ENCODE measurements at regions not wholly inside any gene's neighbourhood (a gene's known extent, or its start where the extent isn't known, plus 50 kb on each side); places are given as distances from the start of the nearest gene placed in this dataset.

GRCh38 chr12:127035011-127035879 is 1231.7 kb upstream of the TMEM132C start:
- no peak overlapping the region for H2BK5ac ChIP-seq (ENCODE audit: low read depth, low read length)
- H2AK5ac ChIP-seq (ENCODE audit: low read depth, low read length), result no peak overlapping the region
- no peak overlapping the region for H3K4me3 ChIP-seq (ENCODE audit: extremely low read depth in 1 of 4, insufficient read depth in 2 of 4, low read depth in 3 of 4, low read length in 4 of 4)
- H2BK20ac ChIP-seq (ENCODE audit: low read length), result no peak overlapping the region
- no peak overlapping the region for H3K56ac ChIP-seq (replicated peaks; ENCODE audit: insufficient read length, low read depth, low read length)
- H3K79me1 ChIP-seq (ENCODE audit: low read depth, low read length), result no peaks in the 10 kb centered on the region
- CTCF ChIA-PET (ENCODE audit: partially characterized antibody), result no interaction called here
- no peak overlapping the region for H2BK12ac ChIP-seq (ENCODE audit: low read depth, low read length)
- H2BK120ac ChIP-seq (replicated peaks; ENCODE audit: low read depth, low read length), result no peak overlapping the region
- no peak overlapping the region for H3K18ac ChIP-seq (ENCODE audit: extremely low read depth, low read length)
- H3K4ac ChIP-seq (replicated peaks; ENCODE audit: insufficient read length, low read depth, low read length), result no peak overlapping the region
- no peaks in the 10 kb centered on the region for H3K9me3 ChIP-seq (ENCODE audit: insufficient read depth in 2 of 2, low read depth in 1 of 2, low read length in 1 of 2)
- H3K9ac ChIP-seq (replicated peaks in 1 of 4; ENCODE audit: extremely low read depth in 1 of 4, low read depth in 3 of 4, low read length in 3 of 4), result no peak overlapping the region
- no peaks in the 10 kb centered on the region for H3K36me3 ChIP-seq (ENCODE audit: control insufficient read depth in 2 of 4, insufficient read depth in 4 of 4, low read length in 3 of 4)
- FAIRE-seq, result no peak
- no peaks in the 10 kb centered on the region for H3K27me3 ChIP-seq (replicated peaks in 1 of 4; ENCODE audit: control insufficient read depth in 3 of 4, extremely low read depth in 1 of 4, insufficient read depth in 3 of 4, low read length in 3 of 4)
- no peak overlapping the region for H2BK15ac ChIP-seq (ENCODE audit: low read length)
- peaks cover 0 to 2% (median 0%) of the 10 kb centered on the region in 4 experiments; a peak in 1 of 7 replicates for H3K4me1 ChIP-seq (replicated peaks in 1 of 4; ENCODE audit: control insufficient read depth in 3 of 4, insufficient read depth in 4 of 4, low read length in 3 of 4)
- POLR2A ChIA-PET (ENCODE audit: partially characterized antibody), result interaction anchor here (1.0 kb wide), 1 partner anchor 9 kb away, joined by 3 read pairs; no protein-coding TSS in a partner anchor
- H3K27ac ChIP-seq (ENCODE audit: low read depth, low read length), result no peak overlapping the region
- H4K20me1 ChIP-seq (replicated peaks in 1 of 2; ENCODE audit: control insufficient read depth in 1 of 2, insufficient read depth in 2 of 2, low read length in 2 of 2), result no peaks in the 10 kb centered on the region
- WGBS, 2 experiments (ENCODE audit: extremely low coverage in 1 of 2, insufficient coverage in 1 of 2, insufficient read length in 1 of 2, insufficient replicate concordance in 2 of 2, low coverage in 1 of 2, low lambda C conversion rate in 2 of 2, missing lambda C conversion rate in 1 of 2), result 96% methylated on average over 11 of the region's 11 CpGs; no CpG with 5 or more reads in 1 of the 2 experiments
- no peak for TF ChIP-seq ATF3 (IDR thresholded peaks at IDR 0.05; ENCODE audit: insufficient read depth, low read depth, low read length)
- no peak for TF ChIP-seq POLR2AphosphoS5 (IDR thresholded peaks at IDR 0.05; ENCODE audit: low read depth, low read length)
- no peak for TF ChIP-seq EZH2 (IDR thresholded peaks at IDR 0.05; ENCODE audit: low read depth, low read length, severe bottlenecking)
- no peak for TF ChIP-seq ASH2L (IDR thresholded peaks at IDR 0.05; ENCODE audit: low read length)
- no peak for TF ChIP-seq FOSL1 (IDR thresholded peaks at IDR 0.05; ENCODE audit: insufficient read depth, low read depth, low read length)
- no peak for TF ChIP-seq CBX8 (IDR thresholded peaks at IDR 0.05; ENCODE audit: borderline replicate concordance, low read depth, low read length)
- no peak for TF ChIP-seq GABPA (IDR thresholded peaks at IDR 0.05; ENCODE audit: borderline replicate concordance, insufficient read depth, low read length)
- TF ChIP-seq TBP (IDR thresholded peaks at IDR 0.05; ENCODE audit: low read depth, low read length), result no peak
- H3K23me2 ChIP-seq (ENCODE audit: low read depth, low read length), result no peaks in the 10 kb centered on the region
- no peak overlapping the region for H4K5ac ChIP-seq (ENCODE audit: insufficient read length, low read depth, low read length)
- no peak overlapping the region for H4K91ac ChIP-seq (replicated peaks; ENCODE audit: insufficient read length, low read length)
- no peak overlapping the region for H4K8ac ChIP-seq (ENCODE audit: extremely low read depth, insufficient read depth, low read length)
- no peak overlapping the region for H3K4me2 ChIP-seq (ENCODE audit: insufficient read depth in 1 of 2, low read depth in 2 of 2, low read length in 2 of 2)
- H3K79me2 ChIP-seq (ENCODE audit: control insufficient read depth in 1 of 2, insufficient read depth in 2 of 2, low read length in 2 of 2), result no peaks in the 10 kb centered on the region
- H3K14ac ChIP-seq (ENCODE audit: insufficient read length), result no peak overlapping the region
- no peak overlapping the region for H2AFZ ChIP-seq (ENCODE audit: low read length)
- H3K23ac ChIP-seq (ENCODE audit: insufficient read length), result no peak overlapping the region
- DNase-seq (ENCODE audit: low read depth in 1 of 2, low spot score in 2 of 2), result no peak
